ENCODE measurements at regions not wholly inside any gene's neighbourhood (a gene's known extent, or its start where the extent isn't known, plus 50 kb on each side); places are given as distances from the start of the nearest gene placed in this dataset.
"Not testable (repeated sequence)": the region's sequence is repeated elsewhere in the genome, so short reads cannot be mapped to it uniquely, and the experiment has no call there.

DNA sequence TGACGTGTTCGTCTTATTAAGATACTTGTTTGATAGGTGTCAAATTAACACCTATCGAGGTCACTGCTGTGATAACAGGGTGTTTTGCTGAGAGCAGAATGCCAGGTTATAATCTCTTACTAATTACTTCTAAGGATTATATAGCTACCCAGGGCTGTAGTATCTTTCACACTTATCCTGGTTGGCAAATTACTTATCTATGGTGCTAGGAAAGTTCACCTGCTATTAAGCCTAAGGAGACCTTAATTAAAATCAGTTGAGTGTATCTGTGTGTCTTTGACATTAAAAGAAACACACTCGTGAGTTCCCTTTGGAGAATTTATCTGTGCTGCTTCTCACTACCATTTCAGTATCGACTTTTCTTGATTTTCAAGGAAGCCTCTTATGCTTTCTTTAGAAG lies 301.6 kb upstream of the SLC16A7 start:
- DNase-seq (ENCODE audit: low spot score): no peak
- in situ Hi-C loops (cut with HindIII; ENCODE audit: low sequenced_read_pairs): no loop called here

DNA sequence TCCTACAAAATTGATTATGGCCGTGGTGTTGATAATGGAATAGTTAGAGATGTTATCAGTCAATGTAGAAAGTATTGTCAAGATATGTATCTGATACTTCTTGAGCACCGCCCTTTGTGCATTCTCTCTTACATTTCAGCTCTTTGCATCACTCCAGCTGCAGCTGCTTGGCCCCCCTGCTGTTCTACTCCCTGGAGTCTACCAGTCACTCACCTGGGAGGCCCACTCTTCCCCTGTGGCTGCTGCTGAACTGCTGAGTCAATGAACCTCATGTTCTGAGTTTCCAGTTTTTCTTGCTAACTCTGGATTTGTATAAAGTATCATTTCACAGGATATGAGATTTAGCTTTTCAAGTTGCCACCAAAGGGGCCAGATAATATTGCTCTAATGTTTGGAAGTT lies 312.8 kb upstream of the SLC16A7 start:
- DNase-seq (ENCODE audit: low spot score): no peak

DNA sequence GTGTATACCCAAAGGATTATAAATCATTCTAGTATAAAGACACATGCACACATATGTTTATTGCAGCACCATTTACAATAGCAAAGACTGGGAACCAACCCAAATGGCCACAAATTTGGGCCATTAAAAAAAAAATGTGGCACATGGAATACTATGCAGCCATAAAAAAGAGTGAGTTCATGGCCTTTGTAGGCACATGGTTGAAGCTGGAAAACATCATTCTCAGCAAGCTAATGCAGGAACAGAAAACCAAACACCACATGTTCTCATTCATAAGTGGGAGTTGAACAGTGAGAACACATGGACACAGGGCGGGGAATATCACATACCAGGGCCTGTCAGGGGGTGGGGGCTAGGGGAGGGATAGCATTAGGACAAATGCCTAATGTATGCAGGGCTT lies 322.3 kb upstream of the SLC16A7 start:
- DNase-seq (ENCODE audit: low spot score); in situ Hi-C loops (cut with HindIII; ENCODE audit: low sequenced_read_pairs): not testable (repeated sequence)

More for the DNA sequence above, 312.8 kb upstream of the SLC16A7 start:
- in situ Hi-C loops (cut with HindIII; ENCODE audit: low sequenced_read_pairs): no loop called here

DNA sequence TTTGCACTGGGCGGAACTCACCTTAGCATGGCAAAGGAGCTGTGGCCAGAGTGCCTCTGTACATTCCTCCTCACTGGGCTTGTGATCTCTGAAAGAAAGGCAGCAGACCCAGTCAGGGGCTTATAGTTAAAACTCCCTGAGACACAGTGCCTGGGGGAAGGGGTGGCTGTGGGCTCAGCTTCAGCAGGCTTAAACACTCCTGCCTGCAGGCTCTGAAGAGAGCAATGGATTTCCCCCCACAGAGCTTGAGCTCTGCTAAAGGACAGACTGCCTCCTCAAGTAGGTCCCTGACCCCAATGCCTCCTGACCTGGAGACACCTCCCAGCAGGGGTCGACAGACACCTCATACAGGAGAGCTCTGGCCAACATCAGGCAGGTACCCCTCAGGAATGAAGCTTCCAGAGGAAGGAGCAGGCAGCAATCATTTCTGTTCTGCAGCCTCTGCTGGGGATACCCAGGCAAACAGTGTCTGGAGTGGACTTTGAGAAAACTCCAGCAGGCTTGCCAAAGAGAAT lies 327.5 kb upstream of the SLC16A7 start:
- in situ Hi-C loops (cut with HindIII; ENCODE audit: low sequenced_read_pairs): no loop called here
- DNase-seq (ENCODE audit: low spot score): no peak

DNA sequence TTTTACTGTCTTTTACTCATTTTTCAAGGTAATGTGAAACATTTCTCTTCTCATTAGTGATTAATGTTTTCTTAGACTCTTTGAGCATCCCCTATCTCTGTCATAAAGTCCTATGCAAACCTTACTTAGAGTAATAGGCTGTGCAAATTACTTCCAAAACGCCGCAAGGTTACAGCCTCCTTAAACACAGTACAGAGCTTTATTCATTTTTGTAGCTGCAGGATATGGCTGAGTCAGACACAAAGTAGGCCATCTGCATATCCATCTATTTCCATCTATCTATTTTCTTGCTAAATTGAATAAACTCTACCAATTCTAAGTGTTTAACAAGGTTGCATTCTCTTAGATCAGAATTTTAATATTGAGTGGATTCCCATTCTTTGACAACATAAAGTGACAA lies 335.6 kb upstream of the SLC16A7 start:
- DNase-seq (ENCODE audit: low spot score): no peak
- in situ Hi-C loops (cut with HindIII; ENCODE audit: low sequenced_read_pairs): no loop called here

DNA sequence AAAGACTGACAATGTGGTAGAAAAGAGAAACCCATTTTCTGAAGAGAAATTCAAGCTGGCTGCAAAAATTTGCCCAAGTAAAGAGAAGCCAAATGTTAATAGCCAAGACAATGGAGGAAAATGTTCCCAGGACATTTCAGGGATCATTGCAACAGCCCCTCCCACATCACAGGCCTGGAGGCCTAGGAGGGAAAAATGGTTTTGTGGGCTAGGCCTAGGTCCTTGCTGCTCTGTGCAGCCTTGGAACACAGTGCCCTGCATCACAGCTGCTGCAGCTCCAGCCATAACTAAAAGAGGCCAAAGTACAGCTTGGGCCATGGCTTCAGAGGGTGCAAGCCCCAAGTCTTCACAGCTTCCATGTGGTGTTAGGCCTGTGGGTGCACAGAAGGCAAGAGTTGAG lies 332.4 kb upstream of the LRIG3 start:
- in situ Hi-C loops (cut with HindIII; ENCODE audit: low sequenced_read_pairs): no loop called here

DNA sequence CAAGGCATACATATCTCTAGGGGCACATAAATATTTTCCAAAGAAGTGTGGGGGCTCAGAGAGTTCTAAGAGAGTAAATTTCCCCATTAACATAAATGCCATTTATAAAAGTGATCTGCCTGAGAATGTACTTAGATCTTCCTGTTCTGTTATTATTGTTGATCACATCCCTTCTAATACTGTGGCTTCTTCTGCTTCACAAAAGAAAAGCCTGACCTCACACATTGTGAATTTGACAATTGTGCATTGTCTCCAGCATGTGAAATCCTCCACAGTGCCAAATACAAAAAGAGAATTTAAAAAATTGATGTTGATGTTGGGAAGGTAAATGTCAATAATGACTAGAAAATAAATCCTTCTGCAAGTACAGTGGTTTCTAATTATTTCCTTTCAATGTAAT lies 330.5 kb upstream of the LRIG3 start:
- in situ Hi-C loops (cut with HindIII; ENCODE audit: low sequenced_read_pairs): no loop called here
- DNase-seq (ENCODE audit: low spot score): no peak

More for the DNA sequence above, 332.4 kb upstream of the LRIG3 start:
- DNase-seq (ENCODE audit: low spot score): no peak

DNA sequence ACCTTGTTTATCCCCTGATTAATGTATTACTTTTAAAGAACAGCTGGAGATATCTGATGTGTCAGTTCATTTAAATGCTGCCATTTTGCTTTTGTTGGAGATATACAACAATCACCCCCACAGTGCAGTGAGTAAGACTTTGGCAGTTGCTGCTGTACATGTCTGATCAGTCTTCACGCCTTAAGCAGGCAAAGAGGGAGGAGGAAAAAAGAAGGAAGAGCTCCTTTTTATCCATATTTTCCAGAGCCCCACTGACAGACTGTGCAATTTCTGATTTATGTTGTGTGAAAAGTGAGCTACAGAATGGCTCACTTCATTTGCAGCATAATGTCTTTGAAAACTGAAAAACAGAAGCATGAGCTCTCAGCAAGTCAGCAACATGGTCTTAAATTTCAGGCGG lies 319.7 kb upstream of the LRIG3 start:
- in situ Hi-C loops (cut with HindIII; ENCODE audit: low sequenced_read_pairs): no loop called here
- no peak for DNase-seq (ENCODE audit: low spot score)

DNA sequence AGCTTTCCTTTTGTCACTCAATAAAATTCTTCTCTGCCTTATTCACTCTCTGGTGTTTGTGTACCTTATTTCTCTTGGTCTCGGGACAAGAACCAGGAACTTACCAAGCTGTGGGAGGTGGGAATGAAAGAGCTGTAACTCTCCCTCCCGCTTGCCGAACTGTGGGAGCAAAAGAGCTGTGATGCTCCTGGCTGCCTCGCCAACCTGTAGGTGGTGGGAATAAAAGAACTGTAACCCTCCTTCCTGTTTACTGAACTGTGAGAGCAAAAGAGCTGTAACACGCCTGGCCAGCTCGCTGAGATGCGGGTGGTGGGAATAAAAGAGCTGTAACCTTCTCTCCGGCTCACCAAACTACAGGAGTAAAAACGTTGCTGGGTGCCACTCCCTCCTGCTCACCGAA lies 314.1 kb upstream of the LRIG3 start:
- in situ Hi-C loops (cut with HindIII; ENCODE audit: low sequenced_read_pairs): no loop called here
- no peak for DNase-seq (ENCODE audit: low spot score)

DNA sequence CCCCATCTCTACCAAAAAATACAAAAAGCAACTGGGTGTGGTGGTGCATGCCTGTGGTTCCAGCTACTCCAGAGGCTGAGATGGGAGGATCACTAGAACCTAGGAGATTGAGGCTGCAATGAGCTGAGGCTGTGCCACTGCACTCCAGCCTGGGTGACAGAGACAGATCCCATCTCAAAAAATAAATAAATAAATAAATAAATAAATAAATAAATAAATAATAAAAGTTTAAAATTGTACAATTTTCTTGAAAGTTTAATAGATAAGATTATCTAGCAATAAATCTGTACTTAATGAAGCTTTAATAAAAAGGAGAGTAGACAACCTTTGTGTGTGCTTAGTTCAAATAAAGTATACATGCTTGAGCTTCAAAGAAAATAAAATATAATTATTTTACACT lies 310.0 kb upstream of the LRIG3 start:
- no peak for DNase-seq (ENCODE audit: low spot score)
- in situ Hi-C loops (cut with HindIII; ENCODE audit: low sequenced_read_pairs): no loop called here

DNA sequence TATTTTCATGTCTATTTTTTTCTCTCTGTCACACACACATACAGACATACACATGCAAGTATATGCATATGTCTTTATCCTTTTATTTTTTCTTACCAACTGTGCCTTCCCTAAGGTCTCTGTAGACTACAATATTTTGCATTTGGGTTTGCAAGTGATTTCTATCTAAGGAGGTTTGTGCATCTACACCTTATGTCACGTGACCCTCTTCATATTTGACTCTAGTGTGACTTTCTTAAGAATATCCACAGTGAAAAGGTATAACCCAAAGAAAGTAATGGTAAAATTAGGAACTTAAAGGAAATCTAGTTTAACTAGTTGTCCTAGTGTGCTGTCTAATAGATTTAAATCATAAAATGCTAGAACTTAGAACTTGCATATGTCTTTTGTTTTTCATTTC lies 298.8 kb upstream of the LRIG3 start:
- in situ Hi-C loops (cut with HindIII; ENCODE audit: low sequenced_read_pairs): no loop called here
- no peak for DNase-seq (ENCODE audit: low spot score)

DNA sequence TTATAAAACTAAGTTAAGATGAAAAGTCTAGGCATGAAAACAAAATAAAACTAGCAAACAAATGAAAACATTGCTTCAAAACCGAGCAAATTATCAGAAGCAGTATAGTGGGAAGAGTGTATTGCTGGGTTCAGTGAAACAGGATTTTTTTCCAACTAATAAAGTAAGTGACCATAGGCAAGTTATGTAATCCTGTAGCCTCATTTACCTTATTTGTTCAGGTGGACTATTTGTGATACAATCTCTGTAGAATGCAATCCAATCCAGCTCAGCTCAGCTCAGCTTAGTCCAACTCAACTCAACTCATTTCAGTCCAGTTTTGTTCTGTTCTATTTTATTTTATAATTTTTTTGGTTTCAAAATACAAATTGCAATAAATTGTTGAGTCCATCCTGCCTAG lies 276.7 kb upstream of the LRIG3 start:
- in situ Hi-C loops (cut with HindIII; ENCODE audit: low sequenced_read_pairs): no loop called here
- DNase-seq (ENCODE audit: low spot score): no peak

DNA sequence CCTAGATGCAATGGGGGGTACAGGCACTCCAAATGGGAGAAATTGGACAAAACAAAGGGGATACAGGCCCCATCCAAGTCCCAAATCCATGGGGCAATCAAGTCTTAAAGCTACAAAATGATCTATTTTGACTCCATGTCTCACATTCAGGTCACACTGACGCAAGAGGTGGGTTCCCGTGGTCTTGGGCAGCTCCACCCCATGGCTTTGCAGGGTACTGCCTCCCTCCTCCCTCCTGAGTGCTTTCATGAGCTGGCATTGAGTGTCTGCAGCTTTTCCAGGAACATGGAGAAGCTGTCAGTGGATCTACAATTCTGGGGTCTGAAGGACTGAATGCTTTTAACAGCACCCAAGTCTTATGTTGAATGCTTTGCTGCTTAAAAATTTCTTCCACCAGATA lies 274.5 kb upstream of the LRIG3 start:
- in situ Hi-C loops (cut with HindIII; ENCODE audit: low sequenced_read_pairs): no loop called here
- no peak for DNase-seq (ENCODE audit: low spot score)

DNA sequence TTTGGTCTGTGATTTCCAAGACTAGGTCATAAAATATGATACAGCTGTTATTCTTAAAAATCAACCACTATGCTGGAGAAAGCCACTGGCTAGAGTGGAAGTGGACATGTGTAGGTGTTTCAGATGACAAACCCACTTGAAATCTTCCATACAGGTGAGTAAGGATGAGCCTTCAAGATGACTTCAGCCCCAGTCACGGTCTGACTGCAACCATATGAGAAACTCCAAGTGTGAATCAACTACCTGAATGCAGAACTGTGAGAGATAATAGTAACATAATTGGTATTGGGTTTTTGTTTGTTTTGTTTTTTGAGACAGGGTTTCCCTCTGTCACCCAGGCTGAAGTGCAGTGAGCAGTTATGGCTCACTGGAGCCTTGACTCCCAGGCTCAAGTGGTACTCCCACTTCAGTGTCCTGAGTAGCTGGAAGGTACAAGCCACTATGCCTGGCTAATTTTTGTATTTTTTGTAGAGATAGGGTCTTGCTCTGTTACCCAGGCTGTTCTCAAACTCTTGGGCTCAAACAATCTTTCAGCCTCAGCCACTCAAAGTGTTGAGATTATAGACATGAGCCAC lies 273.3 kb upstream of the LRIG3 start:
- DNase-seq (ENCODE audit: low spot score): no peak
- in situ Hi-C loops (cut with HindIII; ENCODE audit: low sequenced_read_pairs): no loop called here

DNA sequence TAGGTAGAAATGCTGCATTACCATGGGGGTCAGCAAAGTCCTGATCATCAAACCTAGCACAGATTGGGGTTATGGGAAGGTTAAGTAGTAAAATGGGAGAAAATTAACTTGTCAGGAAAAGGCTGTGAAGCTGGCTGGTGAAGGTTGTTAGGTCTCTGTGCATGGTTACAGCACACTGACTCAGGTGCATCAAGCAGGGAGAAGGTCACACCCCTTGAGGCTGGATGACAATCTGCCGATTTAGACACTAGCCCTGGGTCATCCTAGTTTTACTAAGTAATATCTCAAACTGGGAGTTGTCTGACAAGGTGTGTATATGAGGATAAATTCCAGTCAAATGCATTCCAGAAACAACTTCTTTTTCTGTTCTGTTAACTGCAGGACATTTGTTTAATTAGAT lies 271.1 kb upstream of the LRIG3 start:
- in situ Hi-C loops (cut with HindIII; ENCODE audit: low sequenced_read_pairs): no loop called here

DNA sequence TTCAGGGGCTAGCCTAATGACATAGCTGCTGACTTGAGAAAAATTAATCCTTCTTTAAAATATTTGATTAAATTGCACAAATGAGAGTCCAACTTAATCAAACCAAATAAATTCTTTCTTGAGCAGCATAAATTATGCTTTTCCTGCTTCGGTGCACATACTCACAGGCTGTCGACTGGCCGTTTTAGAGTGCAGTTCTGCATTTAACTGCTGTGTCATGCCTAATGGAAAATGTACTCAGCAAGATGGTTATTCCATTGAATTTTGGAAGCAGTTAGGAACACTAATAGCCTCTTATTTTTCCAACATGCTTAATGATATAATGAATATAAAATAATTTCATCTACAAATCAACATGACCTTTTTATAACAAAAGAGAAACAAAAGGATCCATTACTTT lies 266.1 kb upstream of the LRIG3 start:
- no peak for DNase-seq (ENCODE audit: low spot score)
- in situ Hi-C loops (cut with HindIII; ENCODE audit: low sequenced_read_pairs): no loop called here

More for the DNA sequence above, 271.1 kb upstream of the LRIG3 start:
- no peak for DNase-seq (ENCODE audit: low spot score)

DNA sequence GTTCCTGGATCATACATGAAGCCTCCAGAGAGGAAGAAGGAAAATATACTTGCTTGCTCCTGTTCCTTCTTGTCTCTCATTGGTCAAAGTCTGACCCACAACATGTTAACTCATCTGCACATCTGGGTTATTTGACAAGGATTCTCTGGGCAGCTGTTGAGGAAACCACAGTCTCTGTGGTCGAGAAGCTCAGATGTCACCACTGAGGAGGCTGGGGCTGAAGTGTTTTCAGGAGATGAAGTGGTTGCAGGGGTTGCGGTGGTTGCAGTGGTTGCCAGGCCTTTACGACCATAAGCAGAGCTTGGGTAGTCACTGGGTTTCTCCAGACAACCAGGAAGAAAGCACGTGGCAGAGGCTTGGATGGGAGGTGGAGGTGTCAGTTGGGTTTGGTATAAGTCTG lies 265.0 kb upstream of the LRIG3 start:
- DNase-seq (ENCODE audit: low spot score): no peak
- in situ Hi-C loops (cut with HindIII; ENCODE audit: low sequenced_read_pairs): no loop called here

DNA sequence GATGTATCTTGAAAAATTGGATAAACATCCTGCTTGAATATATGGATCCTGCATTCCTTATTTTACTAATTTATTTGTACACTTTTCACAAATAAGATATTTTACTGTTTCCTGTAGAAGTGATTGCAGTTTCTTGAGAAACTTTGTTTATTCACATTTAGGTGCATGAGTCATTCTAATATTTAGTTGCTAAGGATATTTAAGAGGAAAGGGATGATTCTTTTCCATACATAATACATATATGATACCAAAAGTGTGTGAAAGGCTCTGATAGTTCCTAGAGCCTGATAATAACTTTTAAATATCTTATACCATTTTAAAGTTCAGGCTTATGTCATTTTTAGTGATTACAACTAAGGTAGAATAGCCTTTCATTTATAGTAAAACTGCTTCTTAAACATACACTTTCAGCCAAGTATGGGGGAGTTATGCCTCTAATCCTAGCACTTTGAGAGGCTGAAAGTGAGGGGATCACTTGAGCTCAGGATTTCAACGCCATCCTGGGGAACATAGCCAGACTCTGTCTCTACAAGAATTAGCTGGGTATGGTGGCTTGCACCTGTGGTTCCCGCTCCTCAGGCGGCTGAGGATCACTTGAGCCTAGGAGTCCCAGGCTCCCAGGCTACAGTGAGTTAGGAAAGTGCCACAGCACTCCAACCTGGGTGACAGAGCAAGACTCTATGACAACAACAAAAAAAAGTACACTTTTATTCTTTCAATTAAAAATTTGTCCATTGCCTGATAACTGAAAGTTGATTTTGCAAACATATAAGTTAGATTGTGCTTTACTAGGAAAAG lies 262.6 kb upstream of the LRIG3 start:
- in situ Hi-C loops (cut with HindIII; ENCODE audit: low sequenced_read_pairs): no loop called here

DNA sequence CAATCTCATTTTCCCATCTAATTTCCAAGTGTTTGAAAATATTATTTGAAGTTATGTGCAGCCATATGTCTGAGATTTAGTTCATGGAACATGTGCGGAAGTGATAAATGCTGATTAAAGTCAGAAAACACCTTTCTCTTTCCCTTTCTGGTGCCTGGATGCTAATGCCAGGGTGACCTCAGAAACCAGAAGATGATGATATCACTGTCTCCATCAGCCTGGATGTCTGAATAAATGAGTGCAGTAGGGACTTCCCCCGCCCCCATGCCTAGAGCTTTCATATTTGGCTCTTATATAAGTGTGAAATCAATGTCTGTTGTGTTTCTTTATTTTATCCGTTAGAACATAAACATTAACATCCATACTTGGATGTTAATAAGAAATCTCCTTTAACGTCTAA lies 261.9 kb upstream of the LRIG3 start:
- DNase-seq (ENCODE audit: low spot score): no peak

More for the DNA sequence above, 262.6 kb upstream of the LRIG3 start:
- DNase-seq (ENCODE audit: low spot score): no peak

DNA sequence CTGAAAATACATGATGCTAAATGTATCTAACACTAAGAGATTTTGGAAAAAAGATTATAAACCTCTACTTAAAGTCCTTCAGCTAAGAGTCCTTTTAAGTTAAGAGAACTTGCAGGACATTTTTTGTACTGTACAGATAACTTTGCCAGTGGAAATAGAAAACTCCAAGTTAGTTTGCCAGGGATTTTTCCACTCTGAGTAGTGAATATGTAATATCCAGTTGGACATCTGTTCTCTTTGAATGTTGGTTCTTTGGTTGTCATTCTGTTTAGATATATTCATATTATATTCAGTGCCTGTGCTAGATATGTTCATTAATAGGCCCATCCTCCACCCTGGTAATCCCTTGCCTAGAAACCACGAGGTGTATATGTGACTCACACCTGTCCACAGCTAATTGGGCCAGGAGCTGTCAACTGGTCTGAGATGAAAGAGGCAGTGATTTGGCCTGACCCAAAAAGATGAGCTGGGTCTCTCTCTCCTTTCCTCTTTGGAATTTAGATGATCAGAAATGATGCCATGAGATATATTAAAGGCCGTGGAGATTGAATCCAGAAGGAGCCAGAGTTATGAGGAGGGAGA lies 261.0 kb upstream of the LRIG3 start:
- in situ Hi-C loops (cut with HindIII; ENCODE audit: low sequenced_read_pairs): no loop called here
- no peak for DNase-seq (ENCODE audit: low spot score)

More for the DNA sequence above, 261.9 kb upstream of the LRIG3 start:
- in situ Hi-C loops (cut with HindIII; ENCODE audit: low sequenced_read_pairs): no loop called here

DNA sequence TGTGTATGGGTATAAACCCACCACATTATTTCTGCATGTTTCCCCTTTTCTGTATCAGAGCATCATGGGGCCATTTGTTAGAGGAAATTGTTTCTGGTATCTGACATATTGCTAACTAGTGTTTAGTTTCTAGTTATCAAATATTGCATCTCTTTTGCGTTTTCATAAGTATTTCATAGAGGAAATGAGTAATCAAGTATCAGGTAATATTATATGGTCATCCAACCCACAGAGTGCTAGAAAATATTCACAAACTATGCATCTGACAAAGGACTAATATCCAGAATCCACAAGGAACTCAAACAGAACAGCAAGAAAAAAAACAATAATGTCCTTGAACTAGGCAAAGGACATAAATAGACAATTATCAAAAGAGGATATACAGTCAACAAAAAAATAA lies 258.9 kb upstream of the LRIG3 start:
- in situ Hi-C loops (cut with HindIII; ENCODE audit: low sequenced_read_pairs): no loop called here

More for the DNA sequence above, 258.9 kb upstream of the LRIG3 start:
- DNase-seq (ENCODE audit: low spot score): no peak

Measured in G401 (cell line).